ENCODE measurements at regions not wholly inside any gene's neighbourhood (a gene's known extent, or its start where the extent isn't known, plus 50 kb on each side); places are given as distances from the start of the nearest gene placed in this dataset.

DNA sequence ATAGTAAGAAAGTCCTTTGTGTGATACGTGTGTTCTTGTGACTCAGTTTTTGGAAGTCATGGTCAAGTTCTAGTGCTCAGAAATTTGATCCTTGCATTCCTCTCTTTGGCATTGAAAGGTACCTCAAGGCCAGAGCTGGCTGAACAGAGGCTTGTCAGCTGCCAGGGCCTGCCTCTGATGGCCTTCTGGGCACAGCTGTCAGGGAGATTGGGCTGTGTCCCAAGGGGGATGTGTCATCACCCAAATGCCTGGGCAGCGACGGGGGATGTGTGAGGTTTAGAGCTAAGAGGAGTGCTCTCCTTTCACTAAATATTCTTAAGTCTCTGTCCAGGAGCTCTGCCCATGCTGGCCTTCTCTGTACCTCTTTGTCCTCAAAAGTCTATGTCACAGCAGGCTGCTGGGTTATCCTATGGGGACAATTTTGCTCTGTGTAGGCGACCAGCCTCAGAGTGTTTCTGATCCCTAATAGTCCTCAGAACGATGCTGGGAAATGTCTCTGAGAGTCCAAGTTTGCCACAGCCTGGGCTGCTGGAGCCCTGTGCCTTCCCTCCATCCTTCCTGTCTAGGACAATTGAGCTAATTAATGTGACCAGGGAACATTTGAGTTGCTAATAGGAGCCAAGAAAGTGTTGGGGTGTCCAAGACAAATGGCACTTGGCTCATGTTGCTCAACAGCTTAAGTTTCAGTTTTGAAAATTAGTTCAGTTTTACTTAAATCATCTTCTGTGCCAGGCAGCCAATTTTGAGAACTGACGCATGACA is 115.4 kb upstream of the ZNF521 start:
- Mint-ChIP-seq H3K4me1 (peaks cover 23% of the 10 kb centered on the region), H3K36me3 (ENCODE audit: low read depth) (no peaks in the 10 kb centered on the region), H3K9me3 (no peaks in the 10 kb centered on the region; the same call in 2 of the 3 replicates), H3K27me3 (ENCODE audit: insufficient read depth, low read depth, poor library complexity) (peaks cover 2% of the 10 kb centered on the region), H3K27ac (no peak overlapping the region), H3K4me3 (no peak overlapping the region)
- H3K9me2 ChIP-seq (ENCODE audit: insufficient read depth), result 0 out of 2 replicates have a peak, but pooled peaks cover 3% of the 10 kb centered on the region
- H3K36me3 ChIP-seq (ENCODE audit: insufficient read depth), result no peaks in the 10 kb centered on the region
- H3K4me1 ChIP-seq (ENCODE audit: insufficient read depth), result peaks cover 15% of the 10 kb centered on the region
- H3F3A ChIP-seq (replicated peaks; ENCODE audit: low read depth), result no peaks in the 10 kb centered on the region
- no peak overlapping the region; the same call in 1 of the 2 replicates for H2AFZ ChIP-seq
- DNase-seq (ENCODE audit: low spot score), result no peak
- H4K20me1 ChIP-seq (replicated peaks; ENCODE audit: insufficient read depth), result no peaks in the 10 kb centered on the region
- no peak overlapping the region for H3K27ac ChIP-seq (ENCODE audit: low read depth)
- H3K4me3 ChIP-seq, result no peak overlapping the region
- TF ChIP-seq STAT1 (IDR thresholded peaks at IDR 0.05; ENCODE audit: unreplicated experiment), result no peak
- no peak for TF ChIP-seq ZNF331 (CRISPR knock-in tag; IDR thresholded peaks at IDR 0.05; ENCODE audit: low read depth)
- TF ChIP-seq, protein P1, sequence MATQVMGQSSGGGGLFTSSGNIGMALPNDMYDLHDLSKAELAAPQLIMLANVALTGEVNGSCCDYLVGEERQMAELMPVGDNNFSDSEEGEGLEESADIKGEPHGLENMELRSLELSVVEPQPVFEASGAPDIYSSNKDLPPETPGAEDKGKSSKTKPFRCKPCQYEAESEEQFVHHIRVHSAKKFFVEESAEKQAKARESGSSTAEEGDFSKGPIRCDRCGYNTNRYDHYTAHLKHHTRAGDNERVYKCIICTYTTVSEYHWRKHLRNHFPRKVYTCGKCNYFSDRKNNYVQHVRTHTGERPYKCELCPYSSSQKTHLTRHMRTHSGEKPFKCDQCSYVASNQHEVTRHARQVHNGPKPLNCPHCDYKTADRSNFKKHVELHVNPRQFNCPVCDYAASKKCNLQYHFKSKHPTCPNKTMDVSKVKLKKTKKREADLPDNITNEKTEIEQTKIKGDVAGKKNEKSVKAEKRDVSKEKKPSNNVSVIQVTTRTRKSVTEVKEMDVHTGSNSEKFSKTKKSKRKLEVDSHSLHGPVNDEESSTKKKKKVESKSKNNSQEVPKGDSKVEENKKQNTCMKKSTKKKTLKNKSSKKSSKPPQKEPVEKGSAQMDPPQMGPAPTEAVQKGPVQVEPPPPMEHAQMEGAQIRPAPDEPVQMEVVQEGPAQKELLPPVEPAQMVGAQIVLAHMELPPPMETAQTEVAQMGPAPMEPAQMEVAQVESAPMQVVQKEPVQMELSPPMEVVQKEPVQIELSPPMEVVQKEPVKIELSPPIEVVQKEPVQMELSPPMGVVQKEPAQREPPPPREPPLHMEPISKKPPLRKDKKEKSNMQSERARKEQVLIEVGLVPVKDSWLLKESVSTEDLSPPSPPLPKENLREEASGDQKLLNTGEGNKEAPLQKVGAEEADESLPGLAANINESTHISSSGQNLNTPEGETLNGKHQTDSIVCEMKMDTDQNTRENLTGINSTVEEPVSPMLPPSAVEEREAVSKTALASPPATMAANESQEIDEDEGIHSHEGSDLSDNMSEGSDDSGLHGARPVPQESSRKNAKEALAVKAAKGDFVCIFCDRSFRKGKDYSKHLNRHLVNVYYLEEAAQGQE (IDR thresholded peaks at IDR 0.05; ENCODE audit: unreplicated experiment), result no peak
- no peak for TF ChIP-seq ETS1 (IDR thresholded peaks at IDR 0.05)
- no peak for TF ChIP-seq EZH2phosphoT487 (IDR thresholded peaks at IDR 0.05; ENCODE audit: unreplicated experiment)
- no peak for TF ChIP-seq CTCF (conservative IDR thresholded peaks at IDR 0.05; ENCODE audit: low read depth in 2 of 2)
- TF ChIP-seq JUNB (IDR thresholded peaks at IDR 0.05; ENCODE audit: unreplicated experiment), result no peak
- TF ChIP-seq ZNF114 (CRISPR knock-in tag; IDR thresholded peaks at IDR 0.05), result no peak
- no peak for TF ChIP-seq ZNF462 (CRISPR knock-in tag; IDR thresholded peaks at IDR 0.05)
- TF ChIP-seq CREB1 (CRISPR knock-in tag; IDR thresholded peaks at IDR 0.05; ENCODE audit: low read depth), result no peak
- TF ChIP-seq EZH2 (IDR thresholded peaks at IDR 0.05; ENCODE audit: low read depth, unreplicated experiment), result no peak
- TF ChIP-seq POLR2AphosphoS5 (IDR thresholded peaks at IDR 0.05; ENCODE audit: low read depth), result no peak
- no peak for TF ChIP-seq NANOG (IDR thresholded peaks at IDR 0.05; ENCODE audit: borderline replicate concordance)
- H3K27me3 ChIP-seq (ENCODE audit: insufficient read depth), result no peaks in the 10 kb centered on the region
- no peaks in the 10 kb centered on the region for H3K79me2 ChIP-seq (replicated peaks; ENCODE audit: insufficient read depth)
- no peak for ATAC-seq
- H3K4me2 ChIP-seq, result no peak overlapping the region

All from GM23338 (cell line).